ENCODE measurements at regions not wholly inside any gene's neighbourhood (a gene's known extent, or its start where the extent isn't known, plus 50 kb on each side); places are given as distances from the start of the nearest gene placed in this dataset.

- intact Hi-C loops (cut with DNase I; ENCODE audit: low total_unique reads) = no loop called here
- no peaks in the 10 kb centered on the region for H3K36me3 ChIP-seq
- no peak for TF ChIP-seq POLR2A (IDR thresholded peaks at IDR 0.05)
- no peak for TF ChIP-seq CTCF (IDR thresholded peaks at IDR 0.05)
- no peak for TF ChIP-seq POLR2AphosphoS5 (IDR thresholded peaks at IDR 0.05)
- peaks cover 6 to 10% of the 10 kb centered on the region in 2 donors for H3K4me1 ChIP-seq
- no peak overlapping the region for H3K4me3 ChIP-seq
- no peaks in the 10 kb centered on the region for H3K27me3 ChIP-seq
- no peak overlapping the region for H3K27ac ChIP-seq
- no peaks in the 10 kb centered on the region for H3K9me3 ChIP-seq
- no peak for DNase-seq (ENCODE audit: low spot score in 2 of 2)
These were observed 102.1 kb upstream of the TLE3 start for GRCh38 chr15:70199540-70200410.

- H3K4me1 ChIP-seq = peaks cover 6 to 10% of the 10 kb centered on the region in 2 donors
- intact Hi-C loops (cut with DNase I; ENCODE audit: low total_unique reads) = no loop called here
- TF ChIP-seq POLR2A (IDR thresholded peaks at IDR 0.05) (no peak), CTCF (IDR thresholded peaks at IDR 0.05) (no peak), POLR2AphosphoS5 (IDR thresholded peaks at IDR 0.05) (no peak)
- no peak for DNase-seq (ENCODE audit: low spot score in 2 of 2)
- H3K4me3 ChIP-seq = no peak overlapping the region
- no peaks in the 10 kb centered on the region for H3K36me3 ChIP-seq
- H3K9me3 ChIP-seq = no peaks in the 10 kb centered on the region
- H3K27ac ChIP-seq = no peak overlapping the region
- H3K27me3 ChIP-seq = no peaks in the 10 kb centered on the region
These were observed 101.4 kb upstream of the TLE3 start for GRCh38 chr15:70199124-70199482.

- no peak overlapping the region for H3K27ac ChIP-seq
- H3K36me3 ChIP-seq = no peaks in the 10 kb centered on the region
- TF ChIP-seq POLR2AphosphoS5 (IDR thresholded peaks at IDR 0.05) (no peak), POLR2A (IDR thresholded peaks at IDR 0.05) (no peak), CTCF (IDR thresholded peaks at IDR 0.05) (no peak)
- H3K4me1 ChIP-seq = peaks cover 6 to 10% of the 10 kb centered on the region in 2 donors
- DNase-seq (ENCODE audit: low spot score in 2 of 2) = no peak
- intact Hi-C loops (cut with DNase I; ENCODE audit: low total_unique reads) = no loop called here
- H3K4me3 ChIP-seq = no peak overlapping the region
- no peaks in the 10 kb centered on the region for H3K9me3 ChIP-seq
- no peaks in the 10 kb centered on the region for H3K27me3 ChIP-seq
These were observed 100.9 kb upstream of the TLE3 start for GRCh38 chr15:70198441-70199123.

GRCh38 chr15:70197945-70198361, 100.2 kb upstream of the TLE3 start:
- peaks cover 6 to 10% of the 10 kb centered on the region in 2 donors for H3K4me1 ChIP-seq
- TF ChIP-seq POLR2AphosphoS5 (IDR thresholded peaks at IDR 0.05) (no peak), POLR2A (IDR thresholded peaks at IDR 0.05) (no peak), CTCF (IDR thresholded peaks at IDR 0.05) (no peak)
- H3K27me3 ChIP-seq = no peaks in the 10 kb centered on the region
- no peak overlapping the region for H3K27ac ChIP-seq
- H3K4me3 ChIP-seq = no peak overlapping the region
- intact Hi-C loops (cut with DNase I; ENCODE audit: low total_unique reads) = no loop called here
- no peaks in the 10 kb centered on the region for H3K36me3 ChIP-seq
- DNase-seq (ENCODE audit: low spot score in 2 of 2) = no peak
- H3K9me3 ChIP-seq = no peaks in the 10 kb centered on the region

- Histone ChIP-seq H3K36me3 (no peaks in the 10 kb centered on the region), H3K4me3 (no peak overlapping the region), H3K27ac (peak overlapping the region; percentile 84 to 89), H3K9me3 (no peaks in the 10 kb centered on the region), H3K4me1 (peaks cover 6 to 10% of the 10 kb centered on the region in 2 donors), H3K27me3 (no peaks in the 10 kb centered on the region)
- TF ChIP-seq POLR2A (IDR thresholded peaks at IDR 0.05) (no peak), CTCF (IDR thresholded peaks at IDR 0.05) (no peak), POLR2AphosphoS5 (IDR thresholded peaks at IDR 0.05) (no peak)
- intact Hi-C loops (cut with DNase I; ENCODE audit: low total_unique reads) = no loop called here
- no peak for DNase-seq (ENCODE audit: low spot score in 2 of 2)
These were observed 99.7 kb upstream of the TLE3 start for GRCh38 chr15:70197318-70197944.
